ENCODE measurements at regions not wholly inside any gene's neighbourhood (a gene's known extent, or its start where the extent isn't known, plus 50 kb on each side); places are given as distances from the start of the nearest gene placed in this dataset.

GRCh38 chr14:22429546-22430294 lies 159.3 kb downstream of the DAD1 start:
- no peak; the same call in 1 of the 2 replicates for TF ChIP-seq POLR2AphosphoS5 (IDR thresholded peaks at IDR 0.05; ENCODE audit: low read depth)
- no peak for TF ChIP-seq GABPA (IDR thresholded peaks at IDR 0.05; ENCODE audit: low read depth)
- peak; percentile 26; the same call in 1 of the 2 replicates for TF ChIP-seq SPI1 (IDR thresholded peaks at IDR 0.05; ENCODE audit: borderline replicate concordance, low read depth)
- no peaks in the 10 kb centered on the region for H3K27me3 ChIP-seq (ENCODE audit: insufficient read depth, poor library complexity, severe bottlenecking)
- DNase-seq (ENCODE audit: low read depth in 1 of 2, low spot score in 1 of 2) = peak in 1 of 2 experiments; percentile 30
- H3K4me3 ChIP-seq (replicated peaks; ENCODE audit: insufficient read depth, low read length) = no peak overlapping the region
- H3K27ac ChIP-seq (replicated peaks) = peak overlapping the region; percentile 92

- no peak for TF ChIP-seq POLR2AphosphoS5 (IDR thresholded peaks at IDR 0.05; ENCODE audit: low read depth)
- no peak for TF ChIP-seq CTCF (IDR thresholded peaks at IDR 0.05; ENCODE audit: insufficient read depth, low read length)
- no peak for TF ChIP-seq SPI1 (IDR thresholded peaks at IDR 0.05; ENCODE audit: borderline replicate concordance, low read depth)
- TF ChIP-seq REST (IDR thresholded peaks at IDR 0.05; ENCODE audit: insufficient replicate concordance, low read depth) = no peak
- TF ChIP-seq GABPA (IDR thresholded peaks at IDR 0.05; ENCODE audit: low read depth) = no peak
- Histone ChIP-seq H3K27ac (replicated peaks) (peak overlapping the region; percentile 92), H3K27me3 (ENCODE audit: insufficient read depth, poor library complexity, severe bottlenecking) (no peaks in the 10 kb centered on the region), H3K4me3 (replicated peaks; ENCODE audit: insufficient read depth, low read length) (no peak overlapping the region)
- peak; percentile 80 to 92 for DNase-seq (ENCODE audit: low read depth in 1 of 2, low spot score in 1 of 2)
Measured at GRCh38 chr14:22428700-22429291, 160.2 kb downstream of the DAD1 start.

GRCh38 chr14:22427771-22428231 lies 161.2 kb downstream of the DAD1 start:
- Histone ChIP-seq H3K27ac (replicated peaks) (peak overlapping the region; percentile 92), H3K27me3 (ENCODE audit: insufficient read depth, poor library complexity, severe bottlenecking) (no peaks in the 10 kb centered on the region), H3K4me3 (replicated peaks; ENCODE audit: insufficient read depth, low read length) (peak overlapping the region; percentile 44)
- DNase-seq (ENCODE audit: low read depth in 1 of 2, low spot score in 1 of 2) = peak; percentile 85 to 93
- TF ChIP-seq GABPA (IDR thresholded peaks at IDR 0.05; ENCODE audit: low read depth) (no peak), CTCF (IDR thresholded peaks at IDR 0.05; ENCODE audit: insufficient read depth, low read length) (no peak), POLR2AphosphoS5 (IDR thresholded peaks at IDR 0.05; ENCODE audit: low read depth) (peak; percentile 56), REST (IDR thresholded peaks at IDR 0.05; ENCODE audit: insufficient replicate concordance, low read depth) (peak; percentile 45), SPI1 (IDR thresholded peaks at IDR 0.05; ENCODE audit: borderline replicate concordance, low read depth) (peak; percentile 66; the same call in 1 of the 2 replicates)

GRCh38 chr14:22426711-22427110 lies 162.3 kb downstream of the DAD1 start:
- peak overlapping the region; percentile 92 for H3K27ac ChIP-seq (replicated peaks)
- H3K27me3 ChIP-seq (ENCODE audit: insufficient read depth, poor library complexity, severe bottlenecking) = no peaks in the 10 kb centered on the region
- TF ChIP-seq CTCF (IDR thresholded peaks at IDR 0.05; ENCODE audit: insufficient read depth, low read length) (no peak), POLR2AphosphoS5 (IDR thresholded peaks at IDR 0.05; ENCODE audit: low read depth) (peak; percentile 69)
- no peak for DNase-seq (ENCODE audit: low read depth in 1 of 2, low spot score in 1 of 2)
- peak overlapping the region; percentile 44 for H3K4me3 ChIP-seq (replicated peaks; ENCODE audit: insufficient read depth, low read length)
